ENCODE measurements at regions not wholly inside any gene's neighbourhood (a gene's known extent, or its start where the extent isn't known, plus 50 kb on each side); places are given as distances from the start of the nearest gene placed in this dataset.

DNA sequence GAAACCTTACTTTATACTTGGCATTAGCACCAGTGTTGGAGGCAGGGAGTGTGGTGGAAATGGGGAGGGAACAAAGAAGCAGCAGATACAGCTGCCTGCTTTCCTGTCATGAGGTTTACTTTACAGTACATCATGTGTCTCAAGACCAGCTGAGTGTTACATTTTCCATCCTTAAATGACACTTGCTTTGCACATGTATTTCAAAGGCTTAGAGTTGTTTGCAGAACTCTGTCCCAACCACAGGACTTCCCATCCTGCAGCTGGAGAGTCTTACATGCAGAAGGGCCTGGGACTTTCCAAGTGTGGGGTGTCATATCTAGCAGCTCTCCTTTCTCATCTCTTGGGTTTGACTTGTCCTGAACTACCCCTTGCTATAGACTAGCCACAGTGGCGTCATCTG, 395.9 kb downstream of the DHX35 start:
- no peak overlapping the region for H2BK15ac ChIP-seq (ENCODE audit: low read length)
- no peaks in the 10 kb centered on the region for H3K9me3 ChIP-seq (ENCODE audit: insufficient read depth in 2 of 2, low read depth in 1 of 2, low read length in 1 of 2)
- H3K79me2 ChIP-seq (ENCODE audit: control insufficient read depth in 1 of 2, insufficient read depth in 2 of 2, low read length in 2 of 2): no peaks in the 10 kb centered on the region
- H3K4me1 ChIP-seq (replicated peaks in 1 of 4; ENCODE audit: control insufficient read depth in 3 of 4, insufficient read depth in 4 of 4, low read length in 3 of 4): no peaks in the 10 kb centered on the region
- 88% methylated on average over 1 of the region's 1 CpG; no CpG with 5 or more reads in 1 of the 2 experiments for WGBS, 2 experiments (ENCODE audit: extremely low coverage in 1 of 2, insufficient coverage in 1 of 2, insufficient read length in 1 of 2, insufficient replicate concordance in 2 of 2, low coverage in 1 of 2, low lambda C conversion rate in 2 of 2, missing lambda C conversion rate in 1 of 2)
- no peak for DNase-seq (ENCODE audit: low read depth in 1 of 2, low spot score in 2 of 2)
- no peak overlapping the region for H3K18ac ChIP-seq (ENCODE audit: extremely low read depth, low read length)
- no peaks in the 10 kb centered on the region for H4K20me1 ChIP-seq (replicated peaks in 1 of 2; ENCODE audit: control insufficient read depth in 1 of 2, insufficient read depth in 2 of 2, low read length in 2 of 2)
- H3K79me1 ChIP-seq (ENCODE audit: low read depth, low read length): no peaks in the 10 kb centered on the region
- no peak overlapping the region for H3K14ac ChIP-seq (ENCODE audit: insufficient read length)
- H4K91ac ChIP-seq (replicated peaks; ENCODE audit: insufficient read length, low read length): no peak overlapping the region
- no peak overlapping the region for H3K23ac ChIP-seq (ENCODE audit: insufficient read length)
- no peak overlapping the region for H2AK5ac ChIP-seq (ENCODE audit: low read depth, low read length)
- no peaks in the 10 kb centered on the region for H3K27me3 ChIP-seq (replicated peaks in 1 of 4; ENCODE audit: control insufficient read depth in 3 of 4, extremely low read depth in 1 of 4, insufficient read depth in 3 of 4, low read length in 3 of 4)
- H3K4me3 ChIP-seq (ENCODE audit: extremely low read depth in 1 of 4, insufficient read depth in 2 of 4, low read depth in 3 of 4, low read length in 4 of 4): no peak overlapping the region
- no peaks in the 10 kb centered on the region for H3K23me2 ChIP-seq (ENCODE audit: low read depth, low read length)
- no peak overlapping the region for H3K4me2 ChIP-seq (ENCODE audit: insufficient read depth in 1 of 2, low read depth in 2 of 2, low read length in 2 of 2)
- H2BK20ac ChIP-seq (ENCODE audit: low read length): no peak overlapping the region
- no peak for TF ChIP-seq MAFK (IDR thresholded peaks at IDR 0.05; ENCODE audit: low read depth, low read length)
- no peak for TF ChIP-seq SIRT6 (IDR thresholded peaks at IDR 0.05; ENCODE audit: low read length)
- no peak overlapping the region for H3K27ac ChIP-seq (ENCODE audit: low read depth, low read length)
- no peak overlapping the region for H3K9ac ChIP-seq (replicated peaks in 1 of 4; ENCODE audit: extremely low read depth in 1 of 4, low read depth in 3 of 4, low read length in 3 of 4)
- H3K36me3 ChIP-seq (ENCODE audit: control insufficient read depth in 2 of 4, insufficient read depth in 4 of 4, low read length in 3 of 4): no peaks in the 10 kb centered on the region
- no peak overlapping the region for H3K4ac ChIP-seq (replicated peaks; ENCODE audit: insufficient read length, low read depth, low read length)
- H2BK12ac ChIP-seq (ENCODE audit: low read depth, low read length): no peak overlapping the region
- no peak overlapping the region for H2BK5ac ChIP-seq (ENCODE audit: low read depth, low read length)
- no peak overlapping the region for H3K56ac ChIP-seq (replicated peaks; ENCODE audit: insufficient read length, low read depth, low read length)
- FAIRE-seq: no peak
- POLR2A ChIA-PET (ENCODE audit: partially characterized antibody): no interaction called here
- CTCF ChIA-PET (ENCODE audit: partially characterized antibody): interaction anchor here (0.6 to 1.3 kb wide), 4 partner anchors 40 to 187 kb away, joined by 3 to 4 read pairs (median 3); no protein-coding TSS in a partner anchor
- H4K5ac ChIP-seq (ENCODE audit: insufficient read length, low read depth, low read length): no peak overlapping the region
- H2AFZ ChIP-seq (ENCODE audit: low read length): no peak overlapping the region
- no peak overlapping the region for H4K8ac ChIP-seq (ENCODE audit: extremely low read depth, insufficient read depth, low read length)
- no peak overlapping the region for H2BK120ac ChIP-seq (replicated peaks; ENCODE audit: low read depth, low read length)
